Suprapubic skin (tissue), 4 donors: ENCODE measurements at regions not wholly inside any gene's neighbourhood (a gene's known extent, or its start where the extent isn't known, plus 50 kb on each side); places are given as distances from the start of the nearest gene placed in this dataset.
A peak's percentile ranks its signal among the peaks of the same experiment; 100 is the strongest.

Experiments used
- DNase-seq, 2 donors: peaks; one replicate each; pipeline ENCODE4 v3.0.0-alpha.2; 2019; ENCODE audit warnings: low spot score in 2 of 2
- H3K27ac ChIP-seq: fragments of 200-600 bp; sonication (generic); one replicate; pipeline ENCODE4 v1.5.1; 2019
- H3K27me3 ChIP-seq: fragments of 200-600 bp; sonication (generic); one replicate; pipeline ENCODE4 v1.5.1; 2019
- H3K36me3 ChIP-seq: fragments of 200-600 bp; sonication (generic); one replicate; pipeline ENCODE4 v1.5.1; 2019
- H3K4me1 ChIP-seq: fragments of 200-600 bp; sonication (generic); one replicate; pipeline ENCODE4 v1.5.1; 2019
- H3K4me3 ChIP-seq: fragments of 200-600 bp; sonication (generic); one replicate; pipeline ENCODE4 v1.5.1; 2019; ENCODE audit warnings: mild to moderate bottlenecking
- H3K9me3 ChIP-seq: fragments of 200-600 bp; sonication (generic); one replicate; pipeline ENCODE4 v1.5.1; 2019
- CTCF ChIP-seq, 2 donors: fragments of 200-600 bp in 1 of 2; fragments of 450-650 bp in 1 of 2; sonication (generic) in 1 of 2; IDR thresholded peaks; one replicate each; pipeline ENCODE4 v1.5.1; 2016 to 2019; ENCODE audit warnings: antibody characterized with exemption in 2 of 2, mild to moderate bottlenecking in 1 of 2, moderate library complexity in 1 of 2
- EP300 ChIP-seq: sonication (generic); formaldehyde crosslinking; IDR thresholded peaks from one replicate; pipeline ENCODE4 v1.6.1; 2017; ENCODE audit warnings: antibody characterized with exemption
- POLR2A ChIP-seq, 2 donors: fragments of 450-650 bp; IDR thresholded peaks; one replicate each; pipeline ENCODE4 v1.6.1; 2017; ENCODE audit warnings: antibody characterized with exemption in 2 of 2, mild to moderate bottlenecking in 2 of 2, moderate library complexity in 2 of 2
- POLR2AphosphoS5 ChIP-seq, 3 donors: sonication (generic); formaldehyde crosslinking; IDR thresholded peaks; one replicate each; pipeline ENCODE4 v1.6.1; 2017; ENCODE audit warnings: antibody characterized with exemption in 3 of 3
- WGBS: methylation state at CpG from one replicate; pipeline ENCODE4 v1.1.5; 2018; 5-methylcytosine and 5-hydroxymethylcytosine counted together

GRCh38 chr1:173415490-173415889 is 61.6 kb upstream of the PRDX6 start:
- no peak overlapping the region for H3K4me3 ChIP-seq
- 88% methylated on average over 3 of the region's 3 CpGs for WGBS
- DNase-seq = no peak
- no peaks in the 10 kb centered on the region for H3K9me3 ChIP-seq
- H3K27ac ChIP-seq = no peak overlapping the region
- no peaks in the 10 kb centered on the region for H3K36me3 ChIP-seq
- no peak for TF ChIP-seq EP300
- no peak for TF ChIP-seq POLR2A (IDR thresholded peaks at IDR 0.05)
- no peak for TF ChIP-seq POLR2AphosphoS5 (IDR thresholded peaks at IDR 0.05)
- no peak for TF ChIP-seq CTCF (IDR thresholded peaks at IDR 0.05)
- H3K4me1 ChIP-seq = peaks cover 5% of the 10 kb centered on the region
- H3K27me3 ChIP-seq = no peaks in the 10 kb centered on the region

DNA sequence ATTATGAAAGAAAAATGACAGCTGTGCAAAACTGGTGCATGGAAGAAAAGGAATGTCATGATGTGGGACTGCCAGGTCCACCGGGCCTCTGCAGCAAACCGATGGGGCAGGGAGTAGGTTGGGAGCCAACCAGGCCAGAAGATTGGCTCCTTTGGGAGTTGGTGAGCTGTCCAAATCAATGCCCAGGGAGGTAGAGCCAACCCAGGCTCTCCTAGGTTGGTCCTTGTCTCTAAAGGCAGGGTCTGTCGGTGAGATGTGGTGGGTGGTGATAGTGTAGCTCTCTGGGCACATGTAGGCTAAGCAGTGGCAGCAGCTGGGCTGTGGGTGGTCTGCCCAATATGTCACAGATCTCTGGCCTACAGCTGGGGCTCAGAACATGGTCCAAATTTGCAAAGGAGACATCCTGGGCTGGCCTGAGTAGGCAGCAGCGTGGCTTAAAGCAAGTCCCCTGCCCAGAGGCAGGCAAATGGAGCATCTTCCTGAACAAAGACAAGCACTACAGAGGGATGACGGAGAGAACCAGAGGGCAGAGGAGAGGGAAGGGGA is 61.2 kb upstream of the PRDX6 start:
- Histone ChIP-seq H3K4me1 (peaks cover 7% of the 10 kb centered on the region), H3K36me3 (no peaks in the 10 kb centered on the region), H3K9me3 (no peaks in the 10 kb centered on the region), H3K27me3 (no peaks in the 10 kb centered on the region), H3K4me3 (no peak overlapping the region), H3K27ac (no peak overlapping the region)
- no peak for TF ChIP-seq CTCF (IDR thresholded peaks at IDR 0.05)
- TF ChIP-seq EP300 = no peak
- TF ChIP-seq POLR2A (IDR thresholded peaks at IDR 0.05) = no peak
- no peak for TF ChIP-seq POLR2AphosphoS5 (IDR thresholded peaks at IDR 0.05)
- DNase-seq = no peak
- 87% methylated on average over 5 of the region's 5 CpGs for WGBS

DNA sequence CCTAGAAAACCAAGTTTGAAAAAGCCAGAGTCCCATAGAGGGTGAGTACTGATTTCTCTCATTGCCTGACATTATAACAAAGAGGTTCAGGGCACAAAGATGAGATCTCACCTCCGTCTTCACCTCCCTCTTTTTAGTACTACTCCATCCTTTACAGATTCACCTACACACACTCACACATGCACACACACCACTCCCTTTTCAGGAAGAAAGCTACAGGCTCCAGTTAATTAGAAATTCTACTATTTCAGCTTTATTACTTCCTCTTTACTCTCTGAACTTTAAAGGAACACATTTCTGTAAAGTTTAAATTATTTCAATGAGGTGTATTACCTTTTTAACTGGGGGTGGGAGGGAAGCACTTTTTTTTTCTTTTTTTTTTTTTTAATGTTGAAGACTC is 59.6 kb upstream of the PRDX6 start:
- WGBS = 93% methylated on average over 1 of the region's 1 CpG
- H3K36me3 ChIP-seq = no peaks in the 10 kb centered on the region
- no peak overlapping the region for H3K27ac ChIP-seq

DNA sequence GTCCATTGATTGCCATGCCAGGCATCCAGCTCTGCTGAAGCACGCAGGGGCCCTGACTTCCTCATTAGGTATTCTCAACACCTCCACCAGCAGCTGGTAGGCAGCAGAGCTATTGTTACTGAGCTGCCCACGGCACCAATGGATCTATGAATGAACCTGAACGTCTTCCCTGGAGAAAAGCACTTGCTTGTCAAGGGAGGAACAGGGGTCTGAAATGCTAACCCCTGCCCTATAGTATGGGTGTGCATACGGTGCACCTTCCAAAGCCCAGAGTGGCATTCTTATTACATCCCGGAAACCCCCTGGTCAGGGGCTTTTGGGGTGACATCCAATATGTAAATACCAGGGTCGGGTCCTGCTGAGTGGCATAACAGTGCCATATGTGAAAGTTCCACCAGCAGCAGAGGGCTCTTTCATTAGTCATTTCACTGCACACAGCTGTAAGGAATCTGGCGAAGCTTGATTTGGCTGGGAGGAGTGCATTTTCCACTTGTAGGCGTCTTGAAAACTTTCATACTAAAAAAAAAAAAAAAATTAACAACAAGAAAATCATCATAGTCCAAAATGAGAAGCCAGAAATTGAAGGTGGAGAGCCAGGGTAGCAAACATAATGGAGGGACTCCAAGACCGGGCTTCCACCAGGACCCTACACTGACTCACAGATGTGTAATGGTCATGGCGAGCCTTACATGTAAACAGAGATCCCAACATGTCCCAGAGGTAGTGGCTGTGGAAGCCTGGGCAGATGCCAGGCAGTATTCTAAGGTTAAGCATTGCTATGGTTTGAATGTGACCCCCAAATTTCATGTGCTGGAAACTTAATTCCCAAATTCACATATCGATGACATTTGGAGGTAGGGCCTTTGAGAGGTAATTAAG is 58.8 kb upstream of the PRDX6 start:
- Histone ChIP-seq H3K27me3 (no peaks in the 10 kb centered on the region), H3K36me3 (no peaks in the 10 kb centered on the region), H3K27ac (no peak overlapping the region), H3K9me3 (no peaks in the 10 kb centered on the region), H3K4me3 (no peak overlapping the region), H3K4me1 (peaks cover 7% of the 10 kb centered on the region)
- WGBS = 73% methylated on average over 8 of the region's 11 CpGs
- no peak for DNase-seq
- no peak for TF ChIP-seq POLR2A (IDR thresholded peaks at IDR 0.05)
- no peak for TF ChIP-seq POLR2AphosphoS5 (IDR thresholded peaks at IDR 0.05)
- no peak for TF ChIP-seq EP300
- no peak for TF ChIP-seq CTCF (IDR thresholded peaks at IDR 0.05)

More for the DNA sequence above, 59.6 kb upstream of the PRDX6 start:
- TF ChIP-seq CTCF (IDR thresholded peaks at IDR 0.05) (no peak), POLR2A (IDR thresholded peaks at IDR 0.05) (no peak), EP300 (no peak), POLR2AphosphoS5 (IDR thresholded peaks at IDR 0.05) (no peak)
- Histone ChIP-seq H3K4me1 (peaks cover 7% of the 10 kb centered on the region), H3K4me3 (no peak overlapping the region), H3K9me3 (no peaks in the 10 kb centered on the region), H3K27me3 (no peaks in the 10 kb centered on the region)
- no peak for DNase-seq

DNA sequence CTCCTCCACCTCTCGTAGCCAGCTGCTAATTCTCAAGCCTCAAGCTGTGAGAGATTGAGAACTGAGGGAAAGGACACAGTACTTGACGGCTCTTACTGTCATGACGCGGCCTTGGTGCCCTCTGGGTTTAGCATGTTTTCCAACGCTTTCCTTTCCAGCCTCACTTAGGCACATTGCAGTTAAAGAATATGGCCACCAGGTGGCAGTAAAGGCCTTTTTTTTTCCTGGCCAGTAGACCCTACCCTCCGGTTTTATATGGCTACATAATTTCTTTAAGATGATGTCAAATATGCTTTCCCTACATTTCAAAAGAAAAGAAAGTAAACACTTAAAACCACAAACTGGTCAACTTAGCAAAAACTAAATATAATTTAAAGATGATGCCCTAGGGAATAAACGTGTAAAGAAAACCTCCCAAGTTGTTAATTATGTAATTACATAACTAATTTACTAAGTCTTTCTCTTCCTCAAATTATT is 56.8 kb upstream of the PRDX6 start:
- Histone ChIP-seq H3K27me3 (no peaks in the 10 kb centered on the region), H3K36me3 (no peaks in the 10 kb centered on the region), H3K4me1 (peaks cover 7% of the 10 kb centered on the region), H3K4me3 (no peak overlapping the region), H3K9me3 (no peaks in the 10 kb centered on the region), H3K27ac (no peak overlapping the region)
- DNase-seq = peak; percentile 70 to 81
- WGBS = 4% methylated on average over 7 of the region's 7 CpGs
- peak; percentile 74 to 77 for TF ChIP-seq CTCF (IDR thresholded peaks at IDR 0.05)
- TF ChIP-seq EP300 = no peak
- TF ChIP-seq POLR2AphosphoS5 (IDR thresholded peaks at IDR 0.05) = peak in 1 of 3 donors; percentile 9
- TF ChIP-seq POLR2A (IDR thresholded peaks at IDR 0.05) = no peak
